Esophagus squamous epithelium (tissue), 5 donors: ENCODE measurements at regions not wholly inside any gene's neighbourhood (a gene's known extent, or its start where the extent isn't known, plus 50 kb on each side); places are given as distances from the start of the nearest gene placed in this dataset.

Experiments used
- DNase-seq: peaks from one replicate; lab custom pipeline; 2025; lab: John Stamatoyannopoulos, UW
- H3K27ac ChIP-seq, 4 donors: fragments of 200-600 bp; sonication (generic); one replicate each; pipeline ENCODE4 v1.5.1; 2016 to 2019; ENCODE audit warnings: mild to moderate bottlenecking in 1 of 4
- H3K27me3 ChIP-seq, 4 donors: fragments of 200-600 bp; sonication (generic); 1 replicate in 3 of 4; 2 replicates in 1 of 4; pipeline versions ENCODE4 v1.5.1 to v1.6.0; 2017 to 2021; ENCODE audit warnings: antibody characterized with exemption in 1 of 4
- H3K36me3 ChIP-seq, 3 donors: fragments of 200-600 bp; sonication (generic); one replicate each; pipeline ENCODE4 v1.5.1; 2016 to 2019
- H3K4me1 ChIP-seq, 3 donors: fragments of 200-600 bp; sonication (generic); one replicate each; pipeline ENCODE4 v1.5.1; 2017 to 2019
- H3K4me3 ChIP-seq, 4 donors: fragments of 200-600 bp; sonication (generic); 1 replicate in 3 of 4; 2 replicates in 1 of 4; pipeline ENCODE4 v1.5.1; 2016 to 2019; ENCODE audit warnings: mild to moderate bottlenecking in 2 of 4, moderate library complexity in 1 of 4
- H3K9me3 ChIP-seq, 3 donors: fragments of 200-600 bp; sonication (generic); one replicate each; pipeline ENCODE4 v1.5.1; 2016 to 2019
- POLR2A ChIP-seq, 4 donors: fragments of 450-650 bp; IDR thresholded peaks; one replicate each; pipeline ENCODE4 v1.6.1; 2017; ENCODE audit warnings: antibody characterized with exemption in 4 of 4, mild to moderate bottlenecking in 4 of 4, moderate library complexity in 3 of 4
- WGBS, 2 donors: methylation state at CpG; one replicate each; pipeline ENCODE4 v1.1.5; 2018; 5-methylcytosine and 5-hydroxymethylcytosine counted together
- intact Hi-C: fragments of 100-400 bp; cut with DNase I; formaldehyde crosslinking; loops from one replicate; pipeline ENCODE4 v1.15.0; 2022
- TF ChIP-seq, protein P1 (sequence below), 6 experiments: fragments of 450-650 bp in 4 of 6; fragments of 200-600 bp in 2 of 6; sonication (generic) in 2 of 6; IDR thresholded peaks; one replicate each; pipeline ENCODE4 v1.5.1; 2016 to 2019; ENCODE audit warnings: antibody characterized with exemption in 6 of 6, mild to moderate bottlenecking in 4 of 6, moderate library complexity in 4 of 6
- donor health status: DM: yes; HTN: yes; CAD: no.

DNA sequence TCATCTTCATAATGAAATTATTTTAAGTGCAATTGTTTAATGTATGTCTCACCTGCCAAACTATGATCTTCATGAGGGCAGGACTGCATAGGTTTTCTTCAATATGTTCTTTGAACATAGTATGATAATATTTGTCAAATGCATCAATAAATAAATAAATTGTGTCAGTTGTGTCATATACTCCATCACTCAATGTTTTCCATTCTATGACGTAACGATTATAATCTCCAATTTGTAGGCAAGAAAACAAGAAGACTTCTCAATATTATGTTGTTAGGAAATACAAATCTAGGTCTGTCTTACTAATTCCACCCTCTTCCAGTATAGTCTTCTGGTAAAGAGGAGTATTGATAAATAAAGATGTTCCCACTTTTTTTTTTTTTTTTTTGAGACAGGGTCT lies 858.1 kb downstream of the MAFB start:
- Histone ChIP-seq H3K9me3 (no peaks in the 10 kb centered on the region), H3K36me3 (no peaks in the 10 kb centered on the region), H3K27ac (no peak overlapping the region), H3K4me1 (peaks cover 0 to 7% (median 3%) of the 10 kb centered on the region in 3 donors), H3K4me3 (no peak overlapping the region), H3K27me3 (no peaks in the 10 kb centered on the region)
- no peak for DNase-seq
- TF ChIP-seq POLR2A (IDR thresholded peaks at IDR 0.05): no peak
- TF ChIP-seq, protein P1, sequence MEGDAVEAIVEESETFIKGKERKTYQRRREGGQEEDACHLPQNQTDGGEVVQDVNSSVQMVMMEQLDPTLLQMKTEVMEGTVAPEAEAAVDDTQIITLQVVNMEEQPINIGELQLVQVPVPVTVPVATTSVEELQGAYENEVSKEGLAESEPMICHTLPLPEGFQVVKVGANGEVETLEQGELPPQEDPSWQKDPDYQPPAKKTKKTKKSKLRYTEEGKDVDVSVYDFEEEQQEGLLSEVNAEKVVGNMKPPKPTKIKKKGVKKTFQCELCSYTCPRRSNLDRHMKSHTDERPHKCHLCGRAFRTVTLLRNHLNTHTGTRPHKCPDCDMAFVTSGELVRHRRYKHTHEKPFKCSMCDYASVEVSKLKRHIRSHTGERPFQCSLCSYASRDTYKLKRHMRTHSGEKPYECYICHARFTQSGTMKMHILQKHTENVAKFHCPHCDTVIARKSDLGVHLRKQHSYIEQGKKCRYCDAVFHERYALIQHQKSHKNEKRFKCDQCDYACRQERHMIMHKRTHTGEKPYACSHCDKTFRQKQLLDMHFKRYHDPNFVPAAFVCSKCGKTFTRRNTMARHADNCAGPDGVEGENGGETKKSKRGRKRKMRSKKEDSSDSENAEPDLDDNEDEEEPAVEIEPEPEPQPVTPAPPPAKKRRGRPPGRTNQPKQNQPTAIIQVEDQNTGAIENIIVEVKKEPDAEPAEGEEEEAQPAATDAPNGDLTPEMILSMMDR (IDR thresholded peaks at IDR 0.05): no peak
- 94 to 96% methylated on average over 2 of the region's 2 CpGs for WGBS, 2 donors
- intact Hi-C loops: no loop called here

DNA sequence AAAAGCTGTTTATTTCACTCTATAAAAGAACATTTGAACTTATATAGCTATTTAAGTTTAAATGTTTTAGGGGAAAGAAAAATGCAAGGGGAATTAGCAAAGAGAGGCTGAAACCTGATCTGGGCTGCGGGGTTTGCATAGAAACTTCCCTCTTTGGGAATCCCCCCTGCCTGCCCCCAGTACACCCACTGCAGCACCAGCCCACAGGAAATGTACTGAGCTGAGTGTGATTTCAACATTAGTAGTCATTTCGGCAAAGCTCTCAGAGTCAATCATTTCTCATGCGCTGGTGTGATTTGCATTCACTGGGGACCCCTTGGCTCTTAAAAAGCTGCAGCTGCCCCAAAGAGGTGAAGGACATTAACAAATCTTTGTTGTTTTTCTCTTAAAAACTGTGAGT lies 859.4 kb downstream of the MAFB start:
- H3K27ac ChIP-seq: no peak overlapping the region
- no peaks in the 10 kb centered on the region for H3K9me3 ChIP-seq
- DNase-seq: no peak
- TF ChIP-seq, protein P1 (IDR thresholded peaks at IDR 0.05): no peak
- TF ChIP-seq POLR2A (IDR thresholded peaks at IDR 0.05): no peak
- no peak overlapping the region for H3K4me3 ChIP-seq
- H3K36me3 ChIP-seq: no peaks in the 10 kb centered on the region
- 51 to 69% methylated on average over 3 of the region's 3 CpGs for WGBS, 2 donors
- intact Hi-C loops: no loop called here
- no peaks in the 10 kb centered on the region for H3K27me3 ChIP-seq
- peaks cover 0 to 19% (median 3%) of the 10 kb centered on the region in 3 donors for H3K4me1 ChIP-seq

DNA sequence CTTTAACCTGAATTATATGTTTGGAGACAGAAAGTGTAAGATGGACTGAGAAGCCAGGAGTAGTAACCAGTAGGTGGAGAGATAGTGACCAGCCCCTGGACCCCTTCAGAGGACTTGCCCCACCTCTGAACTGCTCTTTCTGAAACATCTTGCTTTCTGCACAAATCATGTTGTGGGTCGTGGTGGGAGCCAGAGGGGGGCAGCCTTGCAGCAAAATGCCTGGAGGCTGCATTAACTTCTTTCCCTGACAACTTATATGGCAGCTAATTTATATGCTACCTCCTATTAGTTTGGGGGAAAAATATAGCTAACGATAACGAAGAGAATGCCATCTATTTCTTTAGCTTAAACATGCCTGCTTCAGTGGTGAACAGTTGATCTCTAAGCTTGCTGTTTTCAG lies 859.8 kb downstream of the MAFB start:
- peaks cover 0 to 23% (median 3%) of the 10 kb centered on the region in 3 donors for H3K4me1 ChIP-seq
- no peak for DNase-seq
- no peaks in the 10 kb centered on the region for H3K27me3 ChIP-seq
- H3K36me3 ChIP-seq: no peaks in the 10 kb centered on the region
- no peak overlapping the region for H3K27ac ChIP-seq
- no peak for TF ChIP-seq POLR2A (IDR thresholded peaks at IDR 0.05)
- TF ChIP-seq, protein P1 (IDR thresholded peaks at IDR 0.05): peak in 1 of 6 experiments; percentile 3
- WGBS, 2 donors: 36 to 65% methylated on average over 3 of the region's 3 CpGs
- H3K9me3 ChIP-seq: no peaks in the 10 kb centered on the region
- no peak overlapping the region for H3K4me3 ChIP-seq
- intact Hi-C loops: no loop called here

DNA sequence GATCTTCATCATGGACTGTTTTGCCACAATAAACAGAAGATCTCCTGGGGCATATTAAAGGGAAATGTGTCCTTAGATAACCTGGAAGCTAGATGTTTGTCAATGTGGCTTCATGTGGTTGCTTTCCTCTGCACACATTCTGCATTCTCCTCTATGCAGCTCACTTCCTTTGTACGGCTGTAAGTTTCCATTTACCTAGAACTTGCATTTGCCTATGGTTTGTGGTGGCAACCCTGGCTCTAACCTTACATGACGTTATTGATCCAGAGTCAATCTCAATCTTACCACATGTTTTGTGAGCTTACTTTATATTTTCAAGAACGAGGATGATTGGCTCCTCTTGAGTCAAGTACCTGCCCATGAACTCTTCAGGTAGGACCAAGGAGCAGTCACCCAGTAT lies 863.1 kb downstream of the MAFB start:
- Histone ChIP-seq H3K4me1 (peaks cover 9 to 38% (median 12%) of the 10 kb centered on the region in 3 donors), H3K9me3 (no peaks in the 10 kb centered on the region), H3K36me3 (no peaks in the 10 kb centered on the region), H3K4me3 (no peak overlapping the region), H3K27me3 (no peaks in the 10 kb centered on the region), H3K27ac (peak overlapping the region in 3 of 4 donors; percentile 34 to 62 (median 50))
- DNase-seq: no peak
- TF ChIP-seq, protein P1 (IDR thresholded peaks at IDR 0.05): no peak
- no peak for TF ChIP-seq POLR2A (IDR thresholded peaks at IDR 0.05)
- WGBS, 2 donors: 42 to 47% methylated on average over 3 of the region's 3 CpGs
- intact Hi-C loops: no loop called here

DNA sequence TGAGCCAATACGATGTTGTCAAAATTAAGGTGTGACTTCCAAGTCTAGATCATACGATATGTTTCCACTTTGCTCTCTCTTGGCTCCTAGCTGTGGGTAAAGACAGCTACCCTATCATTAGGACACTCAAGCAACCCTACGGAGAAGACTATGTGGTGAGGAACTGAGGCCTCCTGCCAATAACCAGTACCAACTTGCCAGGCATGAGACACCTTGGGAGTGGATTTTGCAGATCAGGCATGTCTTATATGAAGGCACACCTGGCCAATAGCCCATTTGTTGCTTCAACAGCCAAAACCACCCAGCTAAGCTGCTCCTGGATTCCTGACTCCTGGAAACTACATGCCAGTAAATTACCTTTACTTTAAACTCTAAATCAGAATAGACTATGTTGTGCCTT lies 863.4 kb downstream of the DHX35 start:
- H3K27me3 ChIP-seq: no peaks in the 10 kb centered on the region

More for the DNA sequence above, 863.4 kb downstream of the DHX35 start:
- intact Hi-C loops: no loop called here
- no peak for DNase-seq
- peak overlapping the region in 3 of 4 donors; percentile 34 to 62 (median 50) for H3K27ac ChIP-seq
- TF ChIP-seq POLR2A (IDR thresholded peaks at IDR 0.05): no peak
- TF ChIP-seq, protein P1 (IDR thresholded peaks at IDR 0.05): no peak
- WGBS, 2 donors: 46 to 65% methylated on average over 3 of the region's 3 CpGs
- peaks cover 9 to 38% (median 12%) of the 10 kb centered on the region in 3 donors for H3K4me1 ChIP-seq
- H3K36me3 ChIP-seq: no peaks in the 10 kb centered on the region
- H3K4me3 ChIP-seq: no peak overlapping the region
- no peaks in the 10 kb centered on the region for H3K9me3 ChIP-seq
